HCT116 (cell line): ENCODE measurements at regions not wholly inside any gene's neighbourhood (a gene's known extent, or its start where the extent isn't known, plus 50 kb on each side); places are given as distances from the start of the nearest gene placed in this dataset.

ENCODE experiments used
- ATAC-seq: fragments of 200-7000 bp; cut with Tn5 transposase; 2 replicates; pipeline ENCODE4 v1.9.1; 2020; ENCODE audit warnings: mild to moderate bottlenecking, moderate library complexity
- BruUV-seq: library from RNA; stranded (reverse); fragments of 400-500 nt; replicated peaks from 2 replicates; lab custom pipeline; 2021; lab: Mats Ljungman, UMichigan
- CTCF ChIA-PET: fragments of 300-600 bp; sonication (Branson Sonifier 250); formaldehyde crosslinking; loops from one replicate; lab custom pipeline; 2021; ENCODE audit warnings: antibody characterized with exemption; lab: Charles Lee
- POLR2A ChIA-PET: fragments of 300-600, 350-600 bp; sonication (Branson Sonifier 250); formaldehyde crosslinking; loops from one replicate; lab custom pipeline; 2021; ENCODE audit warnings: antibody characterized with exemption; lab: Charles Lee
- RAD21 ChIA-PET, 2 experiments: fragments of 300-600 bp; sonication (Branson Sonifier 250); formaldehyde crosslinking; loops; one replicate each; lab custom pipeline; 2023; ENCODE audit warnings: low total read pairs in 2 of 2; ENCODE audit not compliant: uncharacterized antibody in 2 of 2, unreplicated experiment in 2 of 2, low non-redundant PET in 1 of 2; lab: Charles Lee
- DNase-seq: peaks from one replicate; pipeline ENCODE4 v3.0.0-alpha.2; 2010; ENCODE audit warnings: low read depth, low spot score
- H2AFZ ChIP-seq: fragments of 200-600 bp; shearing (Covaris generic), sonication (generic); 2 replicates; pipeline ENCODE4 v1.6.1; 2017; ENCODE audit warnings: low read depth, mixed run types, mixed read lengths, antibody characterized with exemption, low read length; ENCODE audit not compliant: poor library complexity, severe bottlenecking
- H3K27ac ChIP-seq: 2 replicates; pipeline ENCODE4 v1.5.1; 2012; ENCODE audit warnings: low read depth, low read length
- H3K27me3 ChIP-seq: fragments of 200-600 bp; sonication (generic); 2 replicates; pipeline ENCODE4 v1.6.1; 2016; ENCODE audit warnings: mixed run types, low read length, mixed read lengths; ENCODE audit not compliant: insufficient read depth
- H3K36me3 ChIP-seq, 2 experiments: fragments of 200-500 bp in 1 of 2; fragments of 200-600 bp in 1 of 2; sonication (Bioruptor generic) in 1 of 2; sonication (generic) in 1 of 2; 2 replicates each; pipeline versions ENCODE4 v1.5.1 to v1.6.1; 2014 to 2016; ENCODE audit warnings: low read length in 2 of 2, inconsistent platforms in 1 of 2, mixed read lengths in 1 of 2, mixed run types in 1 of 2; ENCODE audit not compliant: insufficient read depth in 2 of 2, control insufficient read depth in 1 of 2
- H3K4me1 ChIP-seq, 2 experiments: fragments of 200-600 bp in 1 of 2; sonication (generic) in 1 of 2; 2 replicates each; pipeline versions ENCODE4 v1.5.1 to v1.6.1; 2012 to 2017; ENCODE audit warnings: low read length in 2 of 2, inconsistent platforms in 1 of 2, mild to moderate bottlenecking in 1 of 2, mixed read lengths in 1 of 2, mixed run types in 1 of 2, moderate library complexity in 1 of 2; ENCODE audit not compliant: insufficient read depth in 2 of 2, control insufficient read depth in 1 of 2
- H3K4me2 ChIP-seq: fragments of 200-600 bp; sonication (generic); 2 replicates; pipeline ENCODE4 v1.6.1; 2017; ENCODE audit warnings: mixed run types, low read length, mixed read lengths
- H3K4me3 ChIP-seq, 2 experiments: fragments of 200-600 bp in 1 of 2; sonication (generic) in 1 of 2; replicated peaks in 1 of 2; 2 replicates each; pipeline ENCODE4 v1.5.1; 2011 to 2016; ENCODE audit warnings: low read length in 2 of 2, control low read depth in 1 of 2, low read depth in 1 of 2, mild to moderate bottlenecking in 1 of 2, mixed read lengths in 1 of 2, mixed run types in 1 of 2
- H3K79me2 ChIP-seq: fragments of 200-600 bp; sonication (generic); 2 replicates; pipeline ENCODE4 v1.6.1; 2017; ENCODE audit warnings: mild to moderate bottlenecking, mixed run types, low read length, moderate library complexity, mixed read lengths; ENCODE audit not compliant: insufficient read depth
- H3K9ac ChIP-seq: fragments of 200-600 bp; sonication (generic); 2 replicates; pipeline ENCODE4 v1.6.1; 2016; ENCODE audit warnings: low read length, mixed read lengths
- H3K9me2 ChIP-seq: fragments of 200-600 bp; sonication (generic), shearing (Covaris generic); 2 replicates; pipeline ENCODE4 v1.6.1; 2017; ENCODE audit warnings: mixed run types, mild to moderate bottlenecking, moderate library complexity; ENCODE audit not compliant: insufficient read depth
- H3K9me3 ChIP-seq, 2 experiments: fragments of 200-500 bp in 1 of 2; fragments of 200-600 bp in 1 of 2; sonication (Bioruptor generic) in 1 of 2; sonication (generic) in 1 of 2; 2 replicates each; pipeline ENCODE4 v1.6.1; 2014 to 2017; ENCODE audit warnings: low read length in 2 of 2, mixed read lengths in 2 of 2, inconsistent platforms in 1 of 2, low read depth in 1 of 2, mild to moderate bottlenecking in 1 of 2, mixed run types in 1 of 2, moderate library complexity in 1 of 2; ENCODE audit not compliant: control insufficient read depth in 1 of 2, insufficient read depth in 1 of 2
- H4K20me1 ChIP-seq: fragments of 200-600 bp; sonication (generic), shearing (Covaris generic); 2 replicates; pipeline ENCODE4 v1.6.1; 2017; ENCODE audit warnings: mixed run types, mild to moderate bottlenecking, moderate library complexity; ENCODE audit not compliant: insufficient read depth
- CEBPB ChIP-seq: IDR thresholded peaks from 2 replicates; pipeline ENCODE4 v1.6.1; 2012; ENCODE audit warnings: low read depth
- EGR1 ChIP-seq: IDR thresholded peaks from 2 replicates; pipeline ENCODE4 v1.6.1; 2012; ENCODE audit warnings: low read depth
- ELF1 ChIP-seq: IDR thresholded peaks from 2 replicates; pipeline ENCODE4 v1.6.1; 2012; ENCODE audit warnings: low read depth, borderline replicate concordance
- EZH2 ChIP-seq: fragments of 200-600 bp; sonication (generic); IDR thresholded peaks from 2 replicates; pipeline ENCODE4 v1.6.1; 2017; ENCODE audit warnings: antibody characterized with exemption, mixed run types
- EZH2phosphoT487 ChIP-seq: fragments of 200-600 bp; IDR thresholded peaks from 2 replicates; pipeline ENCODE4 v1.6.1; 2018; ENCODE audit warnings: antibody characterized with exemption, borderline replicate concordance
- FOSL1 ChIP-seq: IDR thresholded peaks from 2 replicates; pipeline ENCODE4 v1.6.1; 2012; ENCODE audit warnings: low read depth
- JUND ChIP-seq: IDR thresholded peaks from 2 replicates; pipeline ENCODE4 v1.6.1; 2012
- POLR2A ChIP-seq: IDR thresholded peaks from 2 replicates; pipeline ENCODE4 v1.7.0; 2011; ENCODE audit warnings: borderline replicate concordance; ENCODE audit not compliant: insufficient read depth, insufficient read length; ENCODE audit errors: extremely low read depth
- POLR2AphosphoS5 ChIP-seq: IDR thresholded peaks from 2 replicates; pipeline ENCODE4 v1.6.1; 2011; ENCODE audit warnings: mild to moderate bottlenecking, low read depth, low read length, moderate library complexity
- RAD21 ChIP-seq: IDR thresholded peaks from 2 replicates; pipeline ENCODE4 v1.6.1; 2012; ENCODE audit warnings: low read depth, mild to moderate bottlenecking
- SP1 ChIP-seq: IDR thresholded peaks from 2 replicates; pipeline ENCODE4 v1.6.1; 2012; ENCODE audit warnings: low read depth
- SRF ChIP-seq: IDR thresholded peaks from 2 replicates; pipeline ENCODE4 v1.6.1; 2012; ENCODE audit warnings: low read depth
- intact Hi-C: fragments of 100-400 bp; cut with micrococcal nuclease; formaldehyde crosslinking; loops from 2 replicates; pipeline ENCODE4 v1.10.0; 2022
- TF ChIP-seq, protein P1 (sequence below): IDR thresholded peaks from 2 replicates; pipeline ENCODE4 v1.6.1; 2011; ENCODE audit warnings: mild to moderate bottlenecking, low read length, moderate library complexity; ENCODE audit not compliant: insufficient replicate concordance; ENCODE audit errors: extremely low read depth
- TF ChIP-seq, protein P2 (sequence below): IDR thresholded peaks from 2 replicates; pipeline ENCODE4 v1.6.1; 2012; ENCODE audit warnings: low read depth
- TF ChIP-seq, protein P3 (sequence below): IDR thresholded peaks from 2 replicates; pipeline ENCODE4 v1.6.1; 2012
- TF ChIP-seq, protein P4 (sequence below): IDR thresholded peaks from 2 replicates; pipeline ENCODE4 v1.6.1; 2012

DNA sequence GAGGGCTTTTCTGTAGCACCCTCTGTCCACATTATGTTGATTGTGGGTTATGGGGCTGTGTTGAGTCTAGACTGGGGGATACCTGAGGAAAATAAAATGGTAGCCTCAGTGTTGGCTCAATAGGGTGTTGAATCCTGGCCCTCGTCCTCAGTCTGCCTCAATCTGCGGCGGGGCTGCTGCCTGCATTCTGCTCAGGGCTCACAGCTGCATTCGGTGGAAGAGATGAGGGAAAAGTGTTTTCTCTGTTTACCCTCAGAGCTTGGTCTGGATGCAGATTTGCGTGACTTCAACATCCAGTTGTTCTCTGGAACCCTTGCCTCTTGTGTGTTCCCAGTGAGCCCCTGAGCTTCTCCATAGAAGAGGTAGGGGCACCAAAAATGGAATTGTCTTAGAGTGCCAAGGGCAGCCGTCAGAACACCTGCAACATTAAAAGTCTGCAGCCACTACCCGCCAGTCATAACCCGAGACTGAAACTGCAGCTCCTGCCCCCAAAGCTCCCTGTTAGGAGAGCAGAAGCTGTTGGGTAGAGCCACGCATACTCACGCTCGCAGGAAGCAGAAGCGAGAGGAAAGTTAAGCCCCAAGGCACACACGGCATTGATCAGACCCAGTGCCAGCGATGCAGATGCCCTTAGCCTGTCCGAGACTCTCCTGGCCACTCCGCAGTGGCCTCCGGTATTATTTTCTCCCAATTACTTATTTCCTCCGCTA is 215.3 kb upstream of the C1orf174 start:
- no peaks in the 10 kb centered on the region for H3K9me2 ChIP-seq
- BruUV-seq: no TSS peak
- TF ChIP-seq FOSL1: no peak
- TF ChIP-seq SRF: no peak
- no peak for TF ChIP-seq JUND
- TF ChIP-seq, protein P1, sequence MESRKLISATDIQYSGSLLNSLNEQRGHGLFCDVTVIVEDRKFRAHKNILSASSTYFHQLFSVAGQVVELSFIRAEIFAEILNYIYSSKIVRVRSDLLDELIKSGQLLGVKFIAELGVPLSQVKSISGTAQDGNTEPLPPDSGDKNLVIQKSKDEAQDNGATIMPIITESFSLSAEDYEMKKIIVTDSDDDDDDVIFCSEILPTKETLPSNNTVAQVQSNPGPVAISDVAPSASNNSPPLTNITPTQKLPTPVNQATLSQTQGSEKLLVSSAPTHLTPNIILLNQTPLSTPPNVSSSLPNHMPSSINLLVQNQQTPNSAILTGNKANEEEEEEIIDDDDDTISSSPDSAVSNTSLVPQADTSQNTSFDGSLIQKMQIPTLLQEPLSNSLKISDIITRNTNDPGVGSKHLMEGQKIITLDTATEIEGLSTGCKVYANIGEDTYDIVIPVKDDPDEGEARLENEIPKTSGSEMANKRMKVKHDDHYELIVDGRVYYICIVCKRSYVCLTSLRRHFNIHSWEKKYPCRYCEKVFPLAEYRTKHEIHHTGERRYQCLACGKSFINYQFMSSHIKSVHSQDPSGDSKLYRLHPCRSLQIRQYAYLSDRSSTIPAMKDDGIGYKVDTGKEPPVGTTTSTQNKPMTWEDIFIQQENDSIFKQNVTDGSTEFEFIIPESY: no peak
- no peak overlapping the region for H3K27ac ChIP-seq
- H3K4me1 ChIP-seq: no peaks in the 10 kb centered on the region
- no peaks in the 10 kb centered on the region for H3K79me2 ChIP-seq
- H3K9ac ChIP-seq: no peak overlapping the region
- no peak overlapping the region for H3K4me2 ChIP-seq
- DNase-seq: no peak
- intact Hi-C loops: no loop called here
- H3K27me3 ChIP-seq: peaks cover 30% of the 10 kb centered on the region
- no peaks in the 10 kb centered on the region for H3K36me3 ChIP-seq
- no peak overlapping the region for H2AFZ ChIP-seq
- H3K9me3 ChIP-seq: no peaks in the 10 kb centered on the region
- CTCF ChIA-PET: no interaction called here
- no peak for ATAC-seq
- H3K4me3 ChIP-seq: no peak overlapping the region
- POLR2A ChIA-PET: no interaction called here
- RAD21 ChIA-PET: no interaction called here
- no peaks in the 10 kb centered on the region for H4K20me1 ChIP-seq

DNA sequence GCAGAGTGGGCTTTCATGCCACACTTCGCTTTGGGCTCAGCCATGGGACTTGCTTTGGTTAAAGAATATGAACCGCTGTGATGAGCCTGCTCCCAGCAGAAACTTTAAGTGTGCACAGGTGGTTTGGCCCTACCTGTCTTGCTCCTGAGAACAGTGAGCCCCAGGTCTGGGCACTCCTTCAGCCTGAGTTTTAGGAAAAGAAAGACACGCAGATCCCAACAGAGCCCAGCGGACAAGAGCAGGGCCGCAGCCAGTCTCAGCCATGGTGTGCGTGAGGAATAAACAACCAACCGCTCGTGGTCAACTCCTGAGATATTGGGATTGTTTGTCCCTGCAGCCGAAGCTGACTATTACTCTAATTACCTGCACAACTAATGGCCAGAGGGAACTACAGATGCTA is 217.1 kb upstream of the C1orf174 start:
- CTCF ChIA-PET: no interaction called here
- TF ChIP-seq EZH2: no peak
- no peak for TF ChIP-seq EZH2phosphoT487
- no peak for TF ChIP-seq EGR1
- TF ChIP-seq, protein P2, sequence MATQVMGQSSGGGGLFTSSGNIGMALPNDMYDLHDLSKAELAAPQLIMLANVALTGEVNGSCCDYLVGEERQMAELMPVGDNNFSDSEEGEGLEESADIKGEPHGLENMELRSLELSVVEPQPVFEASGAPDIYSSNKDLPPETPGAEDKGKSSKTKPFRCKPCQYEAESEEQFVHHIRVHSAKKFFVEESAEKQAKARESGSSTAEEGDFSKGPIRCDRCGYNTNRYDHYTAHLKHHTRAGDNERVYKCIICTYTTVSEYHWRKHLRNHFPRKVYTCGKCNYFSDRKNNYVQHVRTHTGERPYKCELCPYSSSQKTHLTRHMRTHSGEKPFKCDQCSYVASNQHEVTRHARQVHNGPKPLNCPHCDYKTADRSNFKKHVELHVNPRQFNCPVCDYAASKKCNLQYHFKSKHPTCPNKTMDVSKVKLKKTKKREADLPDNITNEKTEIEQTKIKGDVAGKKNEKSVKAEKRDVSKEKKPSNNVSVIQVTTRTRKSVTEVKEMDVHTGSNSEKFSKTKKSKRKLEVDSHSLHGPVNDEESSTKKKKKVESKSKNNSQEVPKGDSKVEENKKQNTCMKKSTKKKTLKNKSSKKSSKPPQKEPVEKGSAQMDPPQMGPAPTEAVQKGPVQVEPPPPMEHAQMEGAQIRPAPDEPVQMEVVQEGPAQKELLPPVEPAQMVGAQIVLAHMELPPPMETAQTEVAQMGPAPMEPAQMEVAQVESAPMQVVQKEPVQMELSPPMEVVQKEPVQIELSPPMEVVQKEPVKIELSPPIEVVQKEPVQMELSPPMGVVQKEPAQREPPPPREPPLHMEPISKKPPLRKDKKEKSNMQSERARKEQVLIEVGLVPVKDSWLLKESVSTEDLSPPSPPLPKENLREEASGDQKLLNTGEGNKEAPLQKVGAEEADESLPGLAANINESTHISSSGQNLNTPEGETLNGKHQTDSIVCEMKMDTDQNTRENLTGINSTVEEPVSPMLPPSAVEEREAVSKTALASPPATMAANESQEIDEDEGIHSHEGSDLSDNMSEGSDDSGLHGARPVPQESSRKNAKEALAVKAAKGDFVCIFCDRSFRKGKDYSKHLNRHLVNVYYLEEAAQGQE: no peak
- TF ChIP-seq, protein P3, sequence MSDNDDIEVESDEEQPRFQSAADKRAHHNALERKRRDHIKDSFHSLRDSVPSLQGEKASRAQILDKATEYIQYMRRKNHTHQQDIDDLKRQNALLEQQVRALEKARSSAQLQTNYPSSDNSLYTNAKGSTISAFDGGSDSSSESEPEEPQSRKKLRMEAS: no peak
- no peak for TF ChIP-seq RAD21
- no peak for TF ChIP-seq SRF
- TF ChIP-seq, protein P4, sequence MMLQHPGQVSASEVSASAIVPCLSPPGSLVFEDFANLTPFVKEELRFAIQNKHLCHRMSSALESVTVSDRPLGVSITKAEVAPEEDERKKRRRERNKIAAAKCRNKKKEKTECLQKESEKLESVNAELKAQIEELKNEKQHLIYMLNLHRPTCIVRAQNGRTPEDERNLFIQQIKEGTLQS: no peak
- no peak for TF ChIP-seq FOSL1
- TF ChIP-seq POLR2AphosphoS5: no peak
- TF ChIP-seq SP1: no peak
- TF ChIP-seq ELF1: no peak
- TF ChIP-seq CEBPB: no peak
- no peak for TF ChIP-seq POLR2A

More for the DNA sequence above, 217.1 kb upstream of the C1orf174 start:
- Histone ChIP-seq H3K79me2 (no peaks in the 10 kb centered on the region), H3K9ac (no peak overlapping the region), H3K9me3 (no peaks in the 10 kb centered on the region), H3K9me2 (no peaks in the 10 kb centered on the region), H3K36me3 (no peaks in the 10 kb centered on the region), H3K27me3 (peaks cover 15% of the 10 kb centered on the region; the same call in 1 of the 2 replicates), H3K4me2 (no peak overlapping the region), H4K20me1 (no peaks in the 10 kb centered on the region), H3K4me3 (no peak overlapping the region), H3K4me1 (no peaks in the 10 kb centered on the region), H2AFZ (no peak overlapping the region), H3K27ac (no peak overlapping the region)
- intact Hi-C loops: no loop called here
- DNase-seq (no peak), ATAC-seq (no peak)
- BruUV-seq: no TSS peak
- RAD21 ChIA-PET: no interaction called here
- POLR2A ChIA-PET: no interaction called here
